ENCODE measurements at regions not wholly inside any gene's neighbourhood (a gene's known extent, or its start where the extent isn't known, plus 50 kb on each side); places are given as distances from the start of the nearest gene placed in this dataset.
A peak's percentile ranks its signal among the peaks of the same experiment; 100 is the strongest.
"Not testable (repeated sequence)": the region's sequence is repeated elsewhere in the genome, so short reads cannot be mapped to it uniquely, and the experiment has no call there.

GRCh38 chr7:106713452-106713851 is 52.5 kb upstream of the CCDC71L start:
- DNase-seq: not testable (repeated sequence)

GRCh38 chr7:106714590-106715442 is 53.9 kb upstream of the CCDC71L start:
- not testable (repeated sequence) for DNase-seq

GRCh38 chr7:106715730-106716129 is 54.8 kb upstream of the CCDC71L start:
- no peak for DNase-seq

GRCh38 chr7:106717254-106717954 is 56.4 kb upstream of the CCDC71L start:
- no peak for DNase-seq

GRCh38 chr7:106717955-106718871 is 57.3 kb upstream of the CCDC71L start:
- peak; percentile 66 for DNase-seq

GRCh38 chr7:106720641-106721040 is 59.7 kb upstream of the CCDC71L start:
- DNase-seq: no peak

- no peak for DNase-seq
Observed at GRCh38 chr7:106721816-106722785, 61.1 kb upstream of the CCDC71L start.

GRCh38 chr7:106723398-106723797 is 62.4 kb upstream of the CCDC71L start:
- DNase-seq: no peak

- DNase-seq: no peak
Observed at GRCh38 chr7:106729720-106730385, 68.9 kb upstream of the CCDC71L start.

GRCh38 chr7:106731187-106731586 is 70.2 kb upstream of the CCDC71L start:
- DNase-seq: no peak

GRCh38 chr7:106731646-106732444 is 70.9 kb upstream of the CCDC71L start:
- no peak for DNase-seq

- no peak for DNase-seq
Observed at GRCh38 chr7:106735637-106736036, 74.7 kb upstream of the CCDC71L start.

GRCh38 chr7:106736123-106736507 is 75.2 kb upstream of the CCDC71L start:
- no peak for DNase-seq

GRCh38 chr7:106736508-106737201 is 75.7 kb upstream of the CCDC71L start:
- peak; percentile 26 for DNase-seq

- no peak for DNase-seq
Observed at GRCh38 chr7:106737202-106737562, 76.2 kb upstream of the CCDC71L start.

- DNase-seq: no peak
Observed at GRCh38 chr7:106740806-106741205, 79.8 kb upstream of the CCDC71L start.

- DNase-seq: no peak
Observed at GRCh38 chr7:106744563-106745091, 83.7 kb upstream of the CCDC71L start.

GRCh38 chr7:106747301-106747700 is 86.3 kb upstream of the CCDC71L start:
- not testable (repeated sequence) for DNase-seq

GRCh38 chr7:106747804-106748203 is 86.8 kb upstream of the CCDC71L start:
- DNase-seq: no peak

GRCh38 chr7:106749165-106749564 is 88.2 kb upstream of the CCDC71L start:
- no peak for DNase-seq

All from NK-92 treated with Interleukin-12 subunit alpha and Interleukin-12 subunit beta, amount 100 ng/mL, for 24 hours (cell line).